ENCODE measurements at regions not wholly inside any gene's neighbourhood (a gene's known extent, or its start where the extent isn't known, plus 50 kb on each side); places are given as distances from the start of the nearest gene placed in this dataset.
A peak's percentile ranks its signal among the peaks of the same experiment; 100 is the strongest.

DNA sequence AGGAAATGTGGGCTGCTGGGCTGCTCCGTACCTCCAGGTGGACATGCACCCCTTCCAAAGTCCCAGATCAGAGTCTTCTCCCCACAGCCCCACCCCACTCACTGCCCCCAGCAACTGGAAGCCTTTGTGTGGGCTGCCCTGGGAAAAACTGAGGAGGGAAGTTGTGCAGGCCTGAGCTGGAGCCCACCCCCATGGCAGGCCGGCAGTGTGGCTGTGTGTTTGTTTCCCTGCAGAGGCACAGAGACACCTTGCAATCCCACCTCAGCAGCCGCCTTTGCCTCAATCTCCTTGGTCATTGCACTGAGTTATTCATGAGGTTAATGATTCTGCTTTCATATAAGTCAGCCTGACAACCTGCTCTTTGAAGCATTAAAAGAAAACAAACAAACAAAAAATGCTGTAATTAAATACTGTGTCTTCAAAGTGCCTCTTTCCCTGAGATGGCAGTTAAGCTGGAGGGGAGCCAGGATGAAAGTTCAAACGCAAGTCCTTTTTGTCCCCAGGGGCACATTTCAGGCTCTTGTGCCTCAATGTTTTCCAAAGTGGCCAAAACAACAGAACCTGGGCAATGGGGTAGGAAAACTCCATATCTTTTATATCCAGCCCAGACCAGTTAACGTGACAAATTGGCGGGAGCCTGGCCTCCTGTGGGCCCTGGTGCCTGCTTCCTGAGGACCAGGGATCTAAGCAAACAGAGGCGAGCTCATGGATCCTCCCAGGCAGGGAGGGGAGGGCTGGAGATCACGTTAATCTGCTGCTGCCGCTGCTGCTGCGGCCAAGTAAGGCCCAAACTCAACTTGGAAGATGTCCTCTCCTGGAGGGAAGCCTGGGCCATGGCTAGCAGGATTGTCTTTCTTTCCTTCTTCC, 51.9 kb upstream of the TSPAN11 start:
- no peak for DNase-seq

DNA sequence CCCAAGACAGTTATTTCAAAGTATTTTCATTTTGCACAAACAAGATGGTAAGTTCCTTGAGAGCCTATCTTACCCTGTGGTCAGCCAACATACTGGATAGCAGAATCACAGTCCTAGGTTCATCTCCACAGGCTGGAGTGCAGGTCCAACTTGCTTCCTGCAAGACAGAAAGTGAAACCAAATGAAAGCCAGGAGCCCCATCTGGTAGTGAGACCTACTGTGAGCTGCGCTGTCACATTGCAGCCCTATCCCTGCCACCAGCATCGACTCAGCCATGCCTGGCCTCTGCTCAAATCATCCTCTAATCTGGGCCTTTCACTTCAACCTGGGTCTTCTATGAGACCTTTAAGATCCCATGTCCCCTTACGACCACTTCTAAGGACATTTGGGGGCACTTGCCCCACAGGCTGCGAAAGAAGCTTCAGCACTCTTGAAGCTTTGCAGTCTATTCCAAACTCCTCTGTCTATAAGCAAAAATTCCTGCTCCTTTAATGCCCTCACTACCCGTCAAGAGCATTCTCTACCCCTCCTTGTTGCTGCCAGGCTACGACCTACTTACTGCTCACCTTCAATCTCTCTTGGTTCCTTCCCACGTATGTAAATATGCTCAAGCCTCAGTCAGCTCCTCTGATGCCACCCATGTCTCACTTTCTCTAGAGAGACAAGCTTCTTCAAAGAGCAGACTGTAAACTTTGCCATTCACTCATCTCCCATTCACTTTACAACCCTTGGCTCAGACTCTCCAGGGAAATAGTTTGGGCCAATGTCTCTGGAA, 55.9 kb upstream of the TSPAN11 start:
- DNase-seq: no peak

DNA sequence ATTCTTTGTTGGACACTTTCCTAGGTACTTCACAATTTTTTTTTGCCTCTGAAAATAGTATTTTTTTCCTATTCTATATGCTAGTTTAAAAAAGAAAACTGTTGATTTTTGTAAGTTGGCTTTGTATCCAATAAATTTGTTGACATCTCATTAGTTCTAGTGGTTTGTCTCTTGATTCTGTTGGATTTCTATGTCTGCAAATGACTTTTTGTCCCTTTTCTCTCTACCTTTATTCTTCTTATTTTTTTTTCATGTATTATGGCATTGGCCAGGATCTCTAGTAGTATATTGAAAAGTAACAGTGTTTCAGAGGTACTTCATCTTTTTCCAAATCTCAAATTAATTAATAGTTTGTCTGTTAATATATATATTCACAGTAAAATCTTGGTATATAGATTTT, 59.1 kb upstream of the TSPAN11 start:
- no peak for DNase-seq

DNA sequence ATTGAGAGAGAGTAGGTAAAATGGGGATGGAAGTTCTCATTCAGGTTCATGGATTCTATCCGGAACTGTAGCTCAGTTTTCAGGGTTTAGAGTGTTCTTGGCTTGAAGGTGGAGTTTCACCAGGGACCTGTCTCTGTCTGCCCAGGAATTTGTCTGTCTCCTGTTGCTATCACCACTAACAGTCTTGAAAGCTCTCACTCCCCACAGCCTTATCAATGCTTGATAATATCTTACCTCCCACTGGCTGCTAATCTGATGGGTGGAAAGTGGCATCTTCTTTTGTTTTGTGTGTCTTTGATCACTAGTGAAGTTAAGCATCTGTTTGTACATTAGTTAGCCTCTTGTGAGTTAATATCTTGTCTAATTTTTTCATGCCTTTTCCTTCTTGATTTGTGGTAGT, 60.3 kb upstream of the TSPAN11 start:
- DNase-seq: no peak

DNA sequence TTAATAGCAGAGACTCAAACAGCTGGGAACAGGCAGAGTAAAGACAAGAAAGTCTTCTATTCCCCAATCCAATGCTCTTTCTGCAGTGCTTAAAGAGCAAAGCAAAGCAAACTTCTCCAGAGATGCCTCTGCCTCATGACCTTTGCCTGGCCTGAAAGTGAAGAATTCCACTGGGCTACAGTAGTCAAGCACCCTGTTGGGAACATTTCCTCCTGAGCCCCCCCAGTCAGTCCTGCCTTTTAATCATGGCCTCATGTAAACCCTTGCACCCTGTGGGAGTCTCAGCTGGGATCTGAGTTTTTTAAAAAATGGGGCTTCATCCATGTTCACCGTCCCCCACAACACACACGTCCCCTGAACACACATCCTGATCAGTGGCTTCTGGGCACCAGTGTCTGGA, 62.7 kb upstream of the TSPAN11 start:
- DNase-seq: no peak

DNA sequence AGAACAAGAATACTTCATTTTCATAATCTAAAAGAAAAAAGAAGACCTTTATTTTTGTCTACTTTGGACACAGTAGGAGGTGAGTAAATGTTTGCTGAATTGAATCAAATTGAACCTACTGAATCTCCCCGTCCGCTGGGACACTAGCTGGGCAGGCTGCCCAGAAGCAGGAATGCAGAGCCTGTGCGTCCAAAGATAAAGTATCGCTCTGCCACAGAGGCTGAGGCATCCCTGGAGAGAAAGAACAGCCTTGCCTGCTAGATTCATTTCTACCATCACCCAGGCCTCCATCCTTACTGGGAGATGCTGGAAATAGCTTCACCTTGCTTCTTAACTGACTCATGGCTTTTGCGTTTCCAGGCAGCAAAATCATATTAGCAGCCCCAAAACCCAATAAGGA, 64.1 kb upstream of the TSPAN11 start:
- no peak for DNase-seq

DNA sequence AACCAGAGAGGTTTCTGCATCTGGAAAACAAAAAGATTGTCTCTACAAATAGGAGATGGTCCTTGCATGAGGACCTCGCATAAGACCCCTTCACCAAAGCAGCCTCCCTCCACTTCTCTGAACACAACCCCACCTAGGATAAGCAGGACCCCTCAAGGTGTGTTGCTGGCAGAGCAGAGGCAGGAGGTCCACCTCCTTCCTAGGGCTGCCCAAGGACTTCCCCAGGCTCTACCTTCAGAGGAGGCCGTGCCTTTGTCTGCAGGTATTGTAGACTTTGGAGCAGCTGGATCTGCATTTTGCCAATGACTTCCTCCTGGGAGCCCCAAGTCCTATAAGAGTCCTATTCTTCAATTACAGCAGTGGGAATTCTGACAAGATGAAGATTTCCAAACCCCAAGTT, 67.3 kb upstream of the TSPAN11 start:
- no peak for DNase-seq

DNA sequence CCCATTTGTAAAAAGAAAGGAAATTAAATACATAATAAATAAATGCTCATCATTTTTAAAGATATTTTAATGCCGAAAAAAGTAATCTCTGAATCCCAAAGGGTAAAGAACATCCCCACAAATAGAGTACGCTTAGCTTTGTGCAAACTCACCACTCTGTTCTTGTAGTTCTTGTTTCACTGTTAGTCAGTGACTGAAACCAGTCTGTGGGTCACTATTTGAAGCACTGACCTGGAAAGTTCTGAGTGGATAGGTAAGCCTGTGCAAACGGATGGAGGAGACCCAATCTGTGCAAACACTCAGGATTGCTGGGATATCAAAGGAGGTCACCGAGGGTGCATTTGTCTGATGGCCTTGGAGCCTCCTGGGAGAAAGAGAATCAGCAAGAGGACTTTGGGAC, 68.1 kb upstream of the TSPAN11 start:
- DNase-seq: no peak

DNA sequence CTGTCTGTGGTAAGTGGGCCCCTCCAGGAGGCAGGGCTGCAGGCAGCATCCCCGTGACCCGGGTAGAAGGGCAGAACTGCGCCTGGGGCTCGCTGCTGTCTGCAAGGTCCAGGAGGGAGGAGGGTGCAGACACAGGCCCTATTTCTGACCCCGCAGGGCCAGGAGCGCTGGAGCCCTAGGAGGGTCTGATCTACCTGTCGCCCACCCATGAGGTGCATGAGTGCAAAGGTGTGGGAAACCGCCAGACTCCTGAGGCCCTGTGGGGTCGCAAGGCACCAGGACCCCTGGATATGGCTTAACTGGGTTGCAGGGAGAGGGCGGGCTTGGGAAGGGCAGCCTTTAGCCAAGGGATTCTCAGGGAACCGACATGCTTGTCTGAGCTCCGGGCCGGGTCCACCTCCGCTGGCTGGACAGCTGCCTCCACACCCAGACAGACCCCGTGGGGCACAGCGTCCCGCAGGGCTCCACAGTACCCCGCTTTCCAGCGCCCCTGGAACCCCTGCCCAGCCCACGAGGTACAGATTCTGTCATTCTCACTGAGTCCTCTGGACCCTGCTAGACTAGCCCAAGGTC, 72.9 kb upstream of the TSPAN11 start:
- no peak for DNase-seq

DNA sequence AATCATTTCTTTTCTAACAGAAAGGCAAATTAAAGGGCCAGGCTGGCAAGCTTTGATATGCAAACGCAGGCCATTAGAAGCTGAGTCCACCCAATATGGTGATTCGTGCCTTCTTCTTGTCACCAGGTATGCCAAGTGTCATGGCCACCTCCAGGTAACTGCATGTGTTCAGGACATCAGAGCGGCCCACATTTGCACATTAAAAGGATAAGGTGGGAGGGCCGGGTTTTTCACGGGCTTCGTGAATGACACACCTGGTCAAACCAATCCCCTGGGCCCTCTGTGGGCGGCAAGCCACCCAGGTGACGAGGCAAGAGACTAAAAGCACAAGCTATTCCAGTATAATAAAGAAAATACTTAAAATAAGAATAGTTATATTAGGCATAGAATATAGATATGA, 75.9 kb upstream of the TSPAN11 start:
- DNase-seq: no peak

DNA sequence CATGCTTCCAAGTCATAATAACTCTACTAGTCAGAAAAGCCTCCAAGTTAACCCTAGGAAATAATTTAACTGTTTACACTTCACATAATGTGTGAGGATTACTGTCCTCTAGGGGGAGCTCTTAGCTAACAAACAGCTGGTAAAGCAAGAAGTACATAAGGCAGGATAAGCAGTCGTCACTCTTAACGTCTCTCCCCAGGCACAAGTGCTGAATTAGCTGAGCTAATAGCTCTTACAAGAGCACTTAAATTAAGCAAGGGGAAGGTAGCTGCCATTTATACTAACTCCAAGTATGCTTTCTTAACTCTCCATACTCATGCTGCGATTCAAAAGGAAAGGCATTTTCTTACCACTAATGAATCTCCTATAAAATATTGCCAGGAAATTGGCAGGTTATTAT, 79.3 kb upstream of the TSPAN11 start:
- DNase-seq: peak; percentile 85 to 90 (median 87)

DNA sequence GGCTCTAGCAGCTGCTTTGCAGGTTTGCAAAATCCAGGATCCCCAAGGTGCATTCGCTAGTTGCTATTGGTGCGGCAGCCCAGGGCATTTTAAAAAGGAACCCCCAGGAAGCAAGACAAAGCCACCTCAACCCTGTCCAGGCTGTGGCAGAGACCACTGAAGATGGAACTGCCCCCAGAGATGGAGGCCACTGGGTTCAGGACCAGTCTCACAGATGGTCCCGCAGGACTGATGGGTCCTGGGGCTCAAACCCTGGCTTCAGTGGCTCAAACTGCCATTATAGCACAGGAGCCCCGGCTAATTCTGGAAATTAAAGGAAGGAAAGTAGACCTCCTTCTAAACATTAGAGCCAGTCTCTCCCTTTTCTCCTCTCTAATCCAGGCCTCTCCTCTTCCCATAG, 79.8 kb upstream of the TSPAN11 start:
- DNase-seq: no peak

DNA sequence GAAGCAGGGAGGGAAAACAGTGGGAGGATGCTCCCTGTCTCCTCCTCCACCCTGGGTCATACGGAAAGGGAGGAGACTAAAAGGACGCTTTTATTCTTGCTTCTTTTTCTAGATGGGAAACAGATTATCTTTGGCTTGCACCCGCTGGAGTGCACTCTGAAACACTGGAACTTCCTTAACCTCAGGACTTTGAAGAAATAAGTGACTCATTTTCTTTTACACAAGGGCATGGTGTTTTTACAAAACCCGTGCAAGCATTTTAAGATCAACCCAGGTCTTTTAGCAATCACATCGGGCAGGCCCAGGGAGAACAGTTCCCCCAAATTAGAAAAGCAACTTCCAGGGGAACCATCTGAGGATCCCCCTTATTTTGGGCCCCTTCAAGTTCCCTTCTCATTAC, 80.9 kb upstream of the TSPAN11 start:
- peak; percentile 34 to 54 (median 52) for DNase-seq

DNA sequence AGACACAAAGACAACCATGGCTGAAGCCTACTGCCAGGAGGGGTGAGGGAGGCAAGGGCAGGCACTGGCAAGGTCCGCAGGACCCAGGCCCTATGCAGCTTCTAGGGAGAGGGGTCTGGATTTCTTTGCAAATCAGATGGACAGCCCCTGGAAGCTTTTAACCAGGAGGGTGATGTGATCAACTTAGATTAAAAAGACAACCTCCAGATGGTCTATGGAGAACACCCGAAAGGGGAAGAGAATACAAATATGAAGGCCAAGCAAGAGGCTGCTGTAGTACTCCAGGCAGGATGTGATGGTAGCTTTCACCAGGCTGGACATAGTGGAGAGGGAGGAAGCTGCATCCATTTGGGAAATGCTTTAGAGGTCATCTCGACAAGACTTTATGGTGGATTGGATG, 83.3 kb upstream of the TSPAN11 start:
- DNase-seq: no peak

DNA sequence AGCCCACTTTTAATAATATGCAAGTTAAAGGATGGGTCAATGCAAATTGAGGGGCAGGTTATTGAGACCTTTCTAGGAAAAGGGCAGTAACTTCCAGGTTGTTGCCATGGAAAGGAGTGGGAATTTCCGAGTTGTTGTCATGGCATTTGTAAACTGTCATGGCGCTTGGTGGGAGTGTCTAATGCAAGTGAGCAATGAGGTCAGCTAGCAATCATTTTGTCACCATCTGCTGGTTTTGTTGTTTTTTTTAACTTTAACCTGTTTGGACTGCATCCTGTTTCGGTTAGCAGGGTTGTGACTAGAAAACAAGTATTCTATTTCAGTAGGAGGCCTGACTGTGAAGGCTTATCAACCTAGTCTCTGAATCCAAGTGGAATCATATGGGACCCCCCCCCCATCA, 85.8 kb upstream of the TSPAN11 start:
- peak; percentile 29 to 53 (median 32) for DNase-seq

DNA sequence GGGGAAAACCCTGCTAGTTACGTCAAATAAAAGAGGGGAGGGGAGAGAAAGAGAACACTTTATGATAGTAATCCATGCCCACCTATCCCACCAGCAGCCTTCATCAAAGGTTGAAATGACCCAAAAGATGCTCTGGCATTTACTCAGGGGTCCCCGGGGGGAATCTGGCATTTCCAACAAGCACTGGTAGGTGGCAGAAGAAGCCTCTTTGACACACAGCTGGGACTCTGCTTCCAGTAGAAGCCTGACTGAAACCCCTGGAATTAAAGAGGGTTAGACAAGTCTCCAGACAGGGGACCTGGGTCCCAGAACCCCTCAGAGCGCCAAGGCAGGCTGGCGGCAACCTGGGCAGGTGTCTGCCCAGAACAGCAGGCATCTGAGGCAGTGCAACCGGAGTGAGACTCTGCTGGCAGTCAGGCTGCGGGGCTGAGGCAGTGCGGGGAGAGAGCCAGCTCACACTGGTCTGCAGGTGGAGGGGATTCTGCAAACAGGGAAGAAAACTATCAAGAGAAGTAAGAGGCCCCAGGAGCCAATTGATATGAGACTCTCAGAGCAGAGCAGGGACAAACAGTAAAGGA, 85.0 kb upstream of the CAPRIN2 start:
- DNase-seq: no peak

DNA sequence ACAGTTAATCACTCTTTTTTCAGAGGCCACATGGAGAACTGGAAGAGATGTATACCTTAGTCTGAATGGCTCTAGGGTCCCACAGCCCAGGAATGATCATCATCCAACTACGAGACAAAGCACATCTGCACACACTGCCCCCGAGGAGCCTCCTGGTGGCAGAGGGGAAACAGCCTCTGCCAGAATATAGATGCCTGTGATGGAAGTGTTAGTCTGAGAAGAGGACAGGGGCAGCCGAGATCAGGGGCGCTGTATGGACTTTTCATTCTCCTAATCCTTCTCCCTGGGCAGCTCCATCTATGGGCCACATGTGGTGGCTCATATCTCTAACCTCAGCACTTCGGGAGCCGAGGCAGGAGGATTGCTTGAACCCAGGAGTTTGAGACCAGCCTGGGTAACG, 82.8 kb upstream of the CAPRIN2 start:
- no peak for DNase-seq

DNA sequence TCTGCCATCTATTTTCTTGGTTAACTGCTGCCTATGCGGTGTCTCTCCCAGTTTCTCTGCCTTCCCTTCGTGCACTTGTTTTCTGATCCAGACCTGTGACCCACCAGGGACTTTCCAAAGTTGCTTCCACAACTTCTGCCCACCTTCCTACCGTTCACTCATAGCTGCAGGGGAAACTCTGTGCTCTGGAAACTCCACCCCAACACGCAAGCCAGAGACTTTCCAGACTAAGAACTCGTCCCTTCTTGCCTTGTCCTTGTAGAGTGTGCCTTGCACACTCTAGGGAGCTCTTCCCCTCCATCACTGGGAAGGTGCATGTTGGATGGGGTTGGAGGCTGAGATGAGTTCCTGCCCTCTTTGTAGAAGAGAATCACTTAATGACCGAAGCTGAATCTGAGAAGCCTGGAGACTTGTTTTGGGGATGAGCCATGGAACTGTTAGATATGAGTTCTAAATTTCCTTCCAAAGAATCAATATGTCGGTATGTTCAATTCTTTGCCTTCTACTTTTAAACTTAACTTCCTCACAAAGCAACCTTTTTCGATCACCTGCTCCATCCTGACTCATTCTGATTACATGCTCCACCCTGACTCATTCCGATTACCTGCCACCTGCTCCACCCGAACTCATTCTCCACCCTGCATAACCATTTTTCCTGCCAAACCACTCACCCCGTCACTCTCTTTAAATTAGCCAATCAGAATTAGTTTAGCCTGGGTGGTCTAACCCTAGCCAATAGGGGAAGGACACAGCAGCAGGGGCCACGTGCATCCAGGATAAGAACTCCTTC, 82.1 kb upstream of the CAPRIN2 start:
- peak in 2 of 3 donors; percentile 15 to 16 for DNase-seq

DNA sequence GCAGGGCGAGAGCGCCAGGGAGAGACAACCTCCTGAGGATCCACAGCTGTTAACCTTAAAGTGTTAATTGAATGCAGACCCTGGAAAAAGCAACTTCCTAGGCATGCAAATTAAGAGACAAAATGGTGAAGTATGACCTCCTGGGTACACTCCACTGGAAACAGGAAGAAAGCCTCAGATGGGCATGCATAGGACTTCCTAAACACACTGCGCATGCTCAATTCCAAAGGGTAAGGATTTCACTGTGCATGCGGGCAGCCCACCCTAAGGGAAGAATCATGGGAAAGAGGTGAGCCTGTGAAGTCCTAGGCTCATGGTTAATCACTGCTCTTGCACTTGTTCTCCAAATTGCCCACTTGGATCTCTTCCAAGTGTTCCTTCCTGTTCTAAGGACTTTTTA, 80.5 kb upstream of the CAPRIN2 start:
- DNase-seq: no peak

DNA sequence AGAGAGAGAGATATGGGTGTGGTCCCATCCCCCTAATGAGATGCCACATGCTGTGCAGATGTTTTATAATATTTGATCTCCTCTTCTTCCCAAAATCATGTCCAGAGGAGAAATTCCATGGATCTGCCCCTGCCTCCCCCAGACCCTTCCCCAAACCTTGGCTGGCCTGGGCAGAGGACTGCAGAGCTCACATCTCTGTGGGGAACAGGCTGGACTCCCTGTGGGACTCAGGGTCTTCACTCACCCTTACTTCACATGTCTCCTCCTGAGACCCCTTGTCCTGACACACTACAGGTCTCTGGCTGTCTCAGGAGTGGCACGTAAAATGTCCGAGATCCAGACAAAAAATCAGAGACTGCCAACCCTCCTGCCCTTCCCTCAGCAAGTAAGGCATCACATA, 76.0 kb upstream of the CAPRIN2 start:
- DNase-seq: no peak

DNA sequence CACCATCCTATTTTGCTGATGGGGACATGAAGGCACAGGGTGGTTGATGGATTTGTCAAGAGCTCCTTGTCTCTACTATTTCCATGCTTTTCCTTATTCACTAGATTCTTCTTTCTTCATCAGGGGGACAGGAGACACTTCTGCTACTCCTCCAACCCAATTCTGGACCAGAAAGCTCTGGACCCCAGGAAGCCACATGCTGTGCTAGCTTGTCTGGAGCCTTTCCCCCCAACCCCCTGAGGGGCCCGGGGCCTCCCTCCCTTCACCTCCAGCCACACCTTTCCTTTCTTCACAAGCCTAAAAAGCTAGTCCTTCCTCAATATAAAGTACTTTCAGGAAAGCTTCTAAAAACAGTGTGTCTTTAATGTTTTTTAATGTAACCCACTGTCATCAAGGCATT, 75.1 kb upstream of the CAPRIN2 start:
- no peak for DNase-seq

DNA sequence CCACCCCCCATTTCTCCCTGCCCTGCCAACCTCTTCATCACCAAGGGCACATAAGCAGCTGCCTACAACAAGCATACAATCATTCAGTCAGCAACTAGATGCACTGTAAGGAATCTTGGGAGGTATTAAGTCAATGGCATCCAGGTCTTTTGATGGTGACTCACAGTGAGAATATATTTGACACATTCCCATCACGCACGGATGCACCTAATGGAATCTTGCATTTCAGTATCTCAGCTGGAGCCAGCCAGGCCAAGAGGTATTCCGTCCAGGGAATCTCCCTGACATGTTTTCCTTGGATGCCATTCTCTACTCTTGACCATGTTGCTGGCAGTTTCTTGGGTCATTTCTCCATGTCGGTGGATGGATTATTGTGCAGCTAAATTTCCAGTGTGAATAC, 73.9 kb upstream of the CAPRIN2 start:
- no peak for DNase-seq

Data from suppressor macrophage treated with lipopolysaccharide for 1 hour (primary cell).